OCI-LY3 (cell line): ENCODE measurements at regions not wholly inside any gene's neighbourhood (a gene's known extent, or its start where the extent isn't known, plus 50 kb on each side); places are given as distances from the start of the nearest gene placed in this dataset.

Experiments used
- H2AFZ ChIP-seq: fragments of 200-600, 300-600 bp; shearing (Covaris generic); 2 replicates; pipeline ENCODE4 v1.6.0; 2014; ENCODE audit warnings: antibody characterized with exemption, low read depth, low read length
- H3K27ac ChIP-seq: fragments of 200-600, 300-600 bp; sonication (generic); 2 replicates; pipeline ENCODE4 v1.5.1; 2014; ENCODE audit warnings: mild to moderate bottlenecking, low read length, moderate library complexity, mixed read lengths
- H3K27me3 ChIP-seq: fragments of 200-600, 300-600 bp; sonication (generic); 2 replicates; pipeline ENCODE4 v1.6.1; 2014; ENCODE audit warnings: low read depth, low read length, mixed read lengths
- H3K36me3 ChIP-seq: fragments of 200-600, 300-600 bp; sonication (generic); replicated peaks from 2 replicates; pipeline ENCODE3; 2014; ENCODE audit warnings: low read depth, low read length, mixed read lengths
- H3K4me1 ChIP-seq: fragments of 300-600, 200-600 bp; sonication (generic); 2 replicates; pipeline ENCODE4 v1.6.1; 2014; ENCODE audit warnings: low read length, mixed read lengths
- H3K4me2 ChIP-seq: fragments of 200-600, 300-600 bp; sonication (generic); 2 replicates; pipeline ENCODE4 v1.6.1; 2014; ENCODE audit warnings: low read length, mixed read lengths
- H3K4me3 ChIP-seq: fragments of 300-600, 200-600 bp; sonication (generic); 2 replicates; pipeline ENCODE4 v1.5.1; 2014; ENCODE audit warnings: antibody characterized with exemption, mild to moderate bottlenecking, low read length, moderate library complexity
- H3K79me2 ChIP-seq: fragments of 300-600, 200-600 bp; shearing (Covaris generic); 2 replicates; pipeline ENCODE4 v1.6.1; 2014; ENCODE audit warnings: mild to moderate bottlenecking, low read length, mixed read lengths
- H3K9ac ChIP-seq: fragments of 300-600, 200-600 bp; shearing (Covaris generic); 2 replicates; pipeline ENCODE4 v1.6.0; 2014; ENCODE audit warnings: mild to moderate bottlenecking, low read length, moderate library complexity
- H3K9me3 ChIP-seq: fragments of 200-600, 300-600 bp; shearing (Covaris generic); 2 replicates; pipeline ENCODE4 v1.6.1; 2014; ENCODE audit warnings: low read length, mixed read lengths; ENCODE audit not compliant: insufficient read depth
- H4K20me1 ChIP-seq: fragments of 200-600, 300-600 bp; sonication (generic); 2 replicates; pipeline ENCODE4 v1.6.1; 2016; ENCODE audit warnings: low read length, mixed read lengths; ENCODE audit not compliant: insufficient read depth
- CTCF ChIP-seq: fragments of 200-600, 300-600 bp; sonication (generic); IDR thresholded peaks from 2 replicates; pipeline ENCODE4 v1.5.1; 2014; ENCODE audit warnings: antibody characterized with exemption, low read length, low read depth
- EZH2phosphoT487 ChIP-seq: fragments of 200-600 bp; shearing (Covaris generic); IDR thresholded peaks from 2 replicates; pipeline ENCODE4 v1.6.1; 2018; ENCODE audit warnings: antibody characterized with exemption, mixed run types, low read depth

- H3K36me3 ChIP-seq: no peaks in the 10 kb centered on the region
- no peak overlapping the region for H3K9ac ChIP-seq
- H3K79me2 ChIP-seq: no peaks in the 10 kb centered on the region
- no peaks in the 10 kb centered on the region for H4K20me1 ChIP-seq
- TF ChIP-seq EZH2phosphoT487: no peak
- no peak for TF ChIP-seq CTCF
- H3K4me1 ChIP-seq: no peaks in the 10 kb centered on the region
- no peaks in the 10 kb centered on the region for H3K27me3 ChIP-seq
- H3K4me3 ChIP-seq: no peak overlapping the region
- H2AFZ ChIP-seq: no peak overlapping the region
- no peak overlapping the region for H3K4me2 ChIP-seq
- no peaks in the 10 kb centered on the region for H3K9me3 ChIP-seq
- H3K27ac ChIP-seq: no peak overlapping the region
These were observed 115.6 kb upstream of the TLL1 start for GRCh38 chr4:165757451-165757850.

- Histone ChIP-seq H3K27ac (no peak overlapping the region), H3K27me3 (no peaks in the 10 kb centered on the region), H3K9me3 (no peaks in the 10 kb centered on the region), H3K36me3 (no peaks in the 10 kb centered on the region), H4K20me1 (no peaks in the 10 kb centered on the region), H3K4me3 (no peak overlapping the region), H3K4me2 (no peak overlapping the region), H3K4me1 (no peaks in the 10 kb centered on the region), H2AFZ (no peak overlapping the region), H3K9ac (no peak overlapping the region), H3K79me2 (no peaks in the 10 kb centered on the region)
- TF ChIP-seq EZH2phosphoT487: no peak
- TF ChIP-seq CTCF: no peak
These were observed 115.0 kb upstream of the TLL1 start for GRCh38 chr4:165758086-165758485.

GRCh38 chr4:165760182-165760581, 112.9 kb upstream of the TLL1 start:
- no peak overlapping the region for H2AFZ ChIP-seq
- H4K20me1 ChIP-seq: no peaks in the 10 kb centered on the region
- no peak overlapping the region for H3K9ac ChIP-seq
- no peaks in the 10 kb centered on the region for H3K79me2 ChIP-seq
- no peak overlapping the region for H3K4me3 ChIP-seq
- no peak overlapping the region for H3K27ac ChIP-seq
- H3K27me3 ChIP-seq: no peaks in the 10 kb centered on the region
- no peaks in the 10 kb centered on the region for H3K36me3 ChIP-seq
- no peaks in the 10 kb centered on the region for H3K4me1 ChIP-seq
- TF ChIP-seq CTCF (no peak), EZH2phosphoT487 (no peak)
- H3K4me2 ChIP-seq: no peak overlapping the region
- no peaks in the 10 kb centered on the region for H3K9me3 ChIP-seq

GRCh38 chr4:165761963-165762362, 111.1 kb upstream of the TLL1 start:
- Histone ChIP-seq H3K9ac (no peak overlapping the region), H3K79me2 (no peaks in the 10 kb centered on the region), H3K4me1 (no peaks in the 10 kb centered on the region), H4K20me1 (no peaks in the 10 kb centered on the region), H3K9me3 (no peaks in the 10 kb centered on the region), H3K27me3 (no peaks in the 10 kb centered on the region), H3K4me2 (no peak overlapping the region), H3K4me3 (no peak overlapping the region), H2AFZ (no peak overlapping the region), H3K27ac (no peak overlapping the region), H3K36me3 (no peaks in the 10 kb centered on the region)
- TF ChIP-seq EZH2phosphoT487 (no peak), CTCF (no peak)
